ENCODE measurements at regions not wholly inside any gene's neighbourhood (a gene's known extent, or its start where the extent isn't known, plus 50 kb on each side); places are given as distances from the start of the nearest gene placed in this dataset.

DNA sequence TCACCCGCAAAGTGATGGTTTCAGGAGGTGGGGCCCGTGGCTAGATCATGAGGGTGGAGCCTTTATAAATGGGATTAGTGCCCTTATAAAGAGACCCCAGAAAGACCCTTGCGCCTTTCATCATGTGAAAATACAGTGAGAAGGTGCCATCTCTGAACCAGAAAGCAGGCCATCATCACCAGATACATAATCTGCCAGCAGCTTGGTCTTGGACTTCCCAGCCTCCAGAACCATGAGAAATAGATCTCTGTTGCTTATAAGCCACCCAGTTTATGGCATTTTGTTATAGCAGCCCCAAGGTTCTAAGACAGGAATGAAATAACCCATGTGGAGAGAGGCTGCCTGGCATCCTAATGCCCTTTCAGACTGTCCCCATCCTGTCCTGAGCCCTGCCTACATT lies 127.8 kb upstream of the SMAD3 start:
- Histone ChIP-seq H2BK15ac (ENCODE audit: low read length) (no peak overlapping the region), H4K5ac (ENCODE audit: insufficient read length, low read depth, low read length) (no peak overlapping the region)

More for the DNA sequence above, 127.8 kb upstream of the SMAD3 start:
- Histone ChIP-seq H3K79me2 (ENCODE audit: control insufficient read depth in 1 of 2, insufficient read depth in 2 of 2, low read length in 2 of 2) (no peaks in the 10 kb centered on the region), H3K9ac (replicated peaks in 1 of 4; ENCODE audit: extremely low read depth in 1 of 4, low read depth in 3 of 4, low read length in 3 of 4) (no peak overlapping the region), H4K20me1 (replicated peaks in 1 of 2; ENCODE audit: control insufficient read depth in 1 of 2, insufficient read depth in 2 of 2, low read length in 2 of 2) (peaks cover 0 to 2% of the 10 kb centered on the region in 2 experiments), H2BK5ac (ENCODE audit: low read depth, low read length) (no peak overlapping the region), H3K27ac (ENCODE audit: low read depth, low read length) (no peak overlapping the region), H3K23ac (ENCODE audit: insufficient read length) (no peak overlapping the region), H3K4me3 (ENCODE audit: extremely low read depth in 1 of 4, insufficient read depth in 2 of 4, low read depth in 3 of 4, low read length in 4 of 4) (no peak overlapping the region), H2BK120ac (replicated peaks; ENCODE audit: low read depth, low read length) (no peak overlapping the region), H4K8ac (ENCODE audit: extremely low read depth, insufficient read depth, low read length) (no peak overlapping the region), H3K9me3 (ENCODE audit: insufficient read depth in 2 of 2, low read depth in 1 of 2, low read length in 1 of 2) (peaks cover 16 to 20% of the 10 kb centered on the region in 2 experiments), H3K4ac (replicated peaks; ENCODE audit: insufficient read length, low read depth, low read length) (no peak overlapping the region), H2BK12ac (ENCODE audit: low read depth, low read length) (no peak overlapping the region), H4K91ac (replicated peaks; ENCODE audit: insufficient read length, low read length) (no peak overlapping the region), H3K36me3 (ENCODE audit: control insufficient read depth in 2 of 4, insufficient read depth in 4 of 4, low read length in 3 of 4) (peaks cover 0 to 3% (median under 1%) of the 10 kb centered on the region in 4 experiments; a peak in 1 of 8 replicates), H2AK5ac (ENCODE audit: low read depth, low read length) (no peak overlapping the region), H2BK20ac (ENCODE audit: low read length) (no peak overlapping the region), H3K4me1 (replicated peaks in 1 of 4; ENCODE audit: control insufficient read depth in 3 of 4, insufficient read depth in 4 of 4, low read length in 3 of 4) (peaks cover 0 to 2% (median 0%) of the 10 kb centered on the region in 4 experiments; a peak in 1 of 7 replicates), H3K79me1 (ENCODE audit: low read depth, low read length) (no peaks in the 10 kb centered on the region), H3K56ac (replicated peaks; ENCODE audit: insufficient read length, low read depth, low read length) (no peak overlapping the region), H3K4me2 (ENCODE audit: insufficient read depth in 1 of 2, low read depth in 2 of 2, low read length in 2 of 2) (no peak overlapping the region), H2AFZ (ENCODE audit: low read length) (no peak overlapping the region), H3K27me3 (replicated peaks in 1 of 4; ENCODE audit: control insufficient read depth in 3 of 4, extremely low read depth in 1 of 4, insufficient read depth in 3 of 4, low read length in 3 of 4) (no peaks in the 10 kb centered on the region), H3K14ac (ENCODE audit: insufficient read length) (no peak overlapping the region), H3K23me2 (ENCODE audit: low read depth, low read length) (peaks cover 2% of the 10 kb centered on the region; the same call in 1 of the 2 replicates), H3K18ac (ENCODE audit: extremely low read depth, low read length) (no peak overlapping the region)
- 98% methylated on average over 3 of the region's 3 CpGs; no CpG with 5 or more reads in 1 of the 2 experiments for WGBS, 2 experiments (ENCODE audit: extremely low coverage in 1 of 2, insufficient coverage in 1 of 2, insufficient read length in 1 of 2, insufficient replicate concordance in 2 of 2, low coverage in 1 of 2, low lambda C conversion rate in 2 of 2, missing lambda C conversion rate in 1 of 2)
- TF ChIP-seq JUN (IDR thresholded peaks at IDR 0.05; ENCODE audit: low read depth, low read length) (no peak), RAD21 (IDR thresholded peaks at IDR 0.05 in 1 of 2, conservative IDR thresholded peaks at IDR 0.05 in 1 of 2; ENCODE audit: low read depth in 2 of 2, low read length in 2 of 2) (no peak), YY1 (IDR thresholded peaks at IDR 0.05; ENCODE audit: low read depth, low read length) (no peak), ASH2L (IDR thresholded peaks at IDR 0.05; ENCODE audit: low read length) (no peak), SP1 (IDR thresholded peaks at IDR 0.05; ENCODE audit: low read depth, low read length) (no peak), GABPA (IDR thresholded peaks at IDR 0.05; ENCODE audit: borderline replicate concordance, insufficient read depth, low read length) (no peak)
- POLR2A ChIA-PET (ENCODE audit: partially characterized antibody), result no interaction called here
- CTCF ChIA-PET (ENCODE audit: partially characterized antibody), result interaction anchor here (3.1 to 6.0 kb wide), 2 partner anchors 9 to 15 kb away, joined by 9 to 30 read pairs; no protein-coding TSS in a partner anchor
- DNase-seq (ENCODE audit: low read depth in 1 of 2, low spot score in 2 of 2), result no peak
- no peak for FAIRE-seq
